ENCODE measurements at regions not wholly inside any gene's neighbourhood (a gene's known extent, or its start where the extent isn't known, plus 50 kb on each side); places are given as distances from the start of the nearest gene placed in this dataset.

GRCh38 chr1:67482733-67483482, 52.7 kb upstream of the SERBP1 start:
- no peak for ATAC-seq
- WGBS = 89% methylated on average over 7 of the region's 7 CpGs
- intact Hi-C loops (cut with DNase I) = no loop called here

GRCh38 chr1:67484492-67484891, 54.3 kb upstream of the SERBP1 start:
- no peaks in the 10 kb centered on the region for H3K27me3 ChIP-seq (ENCODE audit: control insufficient read depth, insufficient read depth)
- intact Hi-C loops (cut with DNase I) = no loop called here
- DNase-seq = no peak
- H3K9me3 ChIP-seq (ENCODE audit: control insufficient read depth, low read length) = no peaks in the 10 kb centered on the region
- H3K27ac ChIP-seq (ENCODE audit: low read length) = no peak overlapping the region
- 43% methylated on average over 2 of the region's 2 CpGs for WGBS
- H3K4me1 ChIP-seq (ENCODE audit: control insufficient read depth, insufficient read depth, low read length) = peaks cover 2% of the 10 kb centered on the region
- no peak for ATAC-seq
- no peak overlapping the region for H3K4me3 ChIP-seq (ENCODE audit: low read length)

More at GRCh38 chr1:67482733-67483482, 52.7 kb upstream of the SERBP1 start:
- no peak overlapping the region for H3K4me3 ChIP-seq (ENCODE audit: low read length)
- no peaks in the 10 kb centered on the region for H3K9me3 ChIP-seq (ENCODE audit: control insufficient read depth, low read length)
- DNase-seq = no peak
- H3K27ac ChIP-seq (ENCODE audit: low read length) = no peak overlapping the region
- H3K27me3 ChIP-seq (ENCODE audit: control insufficient read depth, insufficient read depth) = no peaks in the 10 kb centered on the region
- peaks cover 2% of the 10 kb centered on the region for H3K4me1 ChIP-seq (ENCODE audit: control insufficient read depth, insufficient read depth, low read length)

GRCh38 chr1:67485046-67485811, 55.0 kb upstream of the SERBP1 start:
- DNase-seq = no peak
- Histone ChIP-seq H3K4me1 (ENCODE audit: control insufficient read depth, insufficient read depth, low read length) (peaks cover 2% of the 10 kb centered on the region), H3K27me3 (ENCODE audit: control insufficient read depth, insufficient read depth) (no peaks in the 10 kb centered on the region), H3K27ac (ENCODE audit: low read length) (no peak overlapping the region), H3K4me3 (ENCODE audit: low read length) (no peak overlapping the region), H3K9me3 (ENCODE audit: control insufficient read depth, low read length) (no peaks in the 10 kb centered on the region)
- WGBS = 90% methylated on average over 3 of the region's 3 CpGs
- ATAC-seq = no peak
- intact Hi-C loops (cut with DNase I) = loop anchor here in 1 of 4 donors (5.0 kb wide), 1 partner anchor 138 kb away; no protein-coding TSS in a partner anchor

- Histone ChIP-seq H3K4me1 (ENCODE audit: control insufficient read depth, insufficient read depth, low read length) (no peaks in the 10 kb centered on the region), H3K4me3 (ENCODE audit: low read length) (no peak overlapping the region), H3K9me3 (ENCODE audit: control insufficient read depth, low read length) (no peaks in the 10 kb centered on the region), H3K27me3 (ENCODE audit: control insufficient read depth, insufficient read depth) (no peaks in the 10 kb centered on the region), H3K27ac (ENCODE audit: low read length) (no peak overlapping the region)
- DNase-seq (no peak), ATAC-seq (peak; percentile 55 to 64)
- 20% methylated on average over 1 of the region's 1 CpG for WGBS
- intact Hi-C loops (cut with DNase I) = loop anchor here in 3 of 4 donors (5.0 to 10.0 kb wide), 2 partner anchors 142 to 255 kb away; no protein-coding TSS in a partner anchor
Observed at GRCh38 chr1:67489643-67490042, 59.4 kb upstream of the SERBP1 start.

- Histone ChIP-seq H3K27me3 (ENCODE audit: control insufficient read depth, insufficient read depth) (no peaks in the 10 kb centered on the region), H3K9me3 (ENCODE audit: control insufficient read depth, low read length) (no peaks in the 10 kb centered on the region), H3K27ac (ENCODE audit: low read length) (no peak overlapping the region), H3K4me1 (ENCODE audit: control insufficient read depth, insufficient read depth, low read length) (no peaks in the 10 kb centered on the region), H3K4me3 (ENCODE audit: low read length) (no peak overlapping the region)
- WGBS = 80% methylated on average over 3 of the region's 3 CpGs
- intact Hi-C loops (cut with DNase I) = loop anchor here in 2 of 4 donors (5.0 to 10.0 kb wide), 2 partner anchors 144 to 256 kb away; no protein-coding TSS in a partner anchor
- DNase-seq = no peak
- ATAC-seq = no peak
Observed at GRCh38 chr1:67491280-67491679, 61.1 kb upstream of the SERBP1 start.

GRCh38 chr1:67493148-67493547, 62.9 kb upstream of the SERBP1 start:
- no peak overlapping the region for H3K27ac ChIP-seq (ENCODE audit: low read length)
- no peaks in the 10 kb centered on the region for H3K27me3 ChIP-seq (ENCODE audit: control insufficient read depth, insufficient read depth)
- ATAC-seq (no peak), DNase-seq (no peak)
- no peaks in the 10 kb centered on the region for H3K4me1 ChIP-seq (ENCODE audit: control insufficient read depth, insufficient read depth, low read length)
- no peak overlapping the region for H3K4me3 ChIP-seq (ENCODE audit: low read length)
- intact Hi-C loops (cut with DNase I) = loop anchor here in 2 of 4 donors (5.0 to 10.0 kb wide), 2 partner anchors 146 to 258 kb away; no protein-coding TSS in a partner anchor
- WGBS = 77% methylated on average over 2 of the region's 2 CpGs
- no peaks in the 10 kb centered on the region for H3K9me3 ChIP-seq (ENCODE audit: control insufficient read depth, low read length)

- no peak for DNase-seq
- WGBS = 93% methylated on average over 6 of the region's 6 CpGs
- Histone ChIP-seq H3K4me1 (ENCODE audit: control insufficient read depth, insufficient read depth, low read length) (no peaks in the 10 kb centered on the region), H3K9me3 (ENCODE audit: control insufficient read depth, low read length) (no peaks in the 10 kb centered on the region), H3K27me3 (ENCODE audit: control insufficient read depth, insufficient read depth) (no peaks in the 10 kb centered on the region), H3K4me3 (ENCODE audit: low read length) (no peak overlapping the region), H3K27ac (ENCODE audit: low read length) (no peak overlapping the region)
- no peak for ATAC-seq
- intact Hi-C loops (cut with DNase I) = loop anchor here in 1 of 4 donors (10.0 kb wide), 1 partner anchor 261 kb away; no protein-coding TSS in a partner anchor
Observed at GRCh38 chr1:67495327-67495726, 65.1 kb upstream of the SERBP1 start.

- H3K4me3 ChIP-seq (ENCODE audit: low read length) = no peak overlapping the region
- no peak for ATAC-seq
- no peaks in the 10 kb centered on the region for H3K4me1 ChIP-seq (ENCODE audit: control insufficient read depth, insufficient read depth, low read length)
- intact Hi-C loops (cut with DNase I) = loop anchor here in 1 of 4 donors (10.0 kb wide), 1 partner anchor 262 kb away; no protein-coding TSS in a partner anchor
- WGBS = 71% methylated on average over 9 of the region's 9 CpGs
- no peaks in the 10 kb centered on the region for H3K9me3 ChIP-seq (ENCODE audit: control insufficient read depth, low read length)
- no peak overlapping the region for H3K27ac ChIP-seq (ENCODE audit: low read length)
- no peaks in the 10 kb centered on the region for H3K27me3 ChIP-seq (ENCODE audit: control insufficient read depth, insufficient read depth)
- DNase-seq = no peak
Observed at GRCh38 chr1:67496329-67496728, 66.1 kb upstream of the SERBP1 start.

- peak; percentile 96 to 97 for ATAC-seq
- Histone ChIP-seq H3K27me3 (ENCODE audit: control insufficient read depth, insufficient read depth) (no peaks in the 10 kb centered on the region), H3K9me3 (ENCODE audit: control insufficient read depth, low read length) (no peaks in the 10 kb centered on the region), H3K4me3 (ENCODE audit: low read length) (no peak overlapping the region), H3K27ac (ENCODE audit: low read length) (no peak overlapping the region), H3K4me1 (ENCODE audit: control insufficient read depth, insufficient read depth, low read length) (no peaks in the 10 kb centered on the region)
- intact Hi-C loops (cut with DNase I) = loop anchor here (5.0 to 10.0 kb wide), 4 partner anchors 153 to 288 kb away; no protein-coding TSS in a partner anchor
- DNase-seq = peak; percentile 82 to 93 (median 91)
- WGBS = 2% methylated on average over 18 of the region's 18 CpGs
Observed at GRCh38 chr1:67500413-67500959, 70.3 kb upstream of the SERBP1 start.

- H3K27ac ChIP-seq (ENCODE audit: low read length) = no peak overlapping the region
- 75% methylated on average over 2 of the region's 2 CpGs for WGBS
- intact Hi-C loops (cut with DNase I) = loop anchor here (5.0 to 10.0 kb wide), 4 partner anchors 157 to 292 kb away; no protein-coding TSS in a partner anchor
Observed at GRCh38 chr1:67503974-67504373, 73.8 kb upstream of the SERBP1 start.

More at GRCh38 chr1:67503974-67504373, 73.8 kb upstream of the SERBP1 start:
- no peak for DNase-seq
- Histone ChIP-seq H3K9me3 (ENCODE audit: control insufficient read depth, low read length) (no peaks in the 10 kb centered on the region), H3K4me3 (ENCODE audit: low read length) (no peak overlapping the region), H3K27me3 (ENCODE audit: control insufficient read depth, insufficient read depth) (no peaks in the 10 kb centered on the region), H3K4me1 (ENCODE audit: control insufficient read depth, insufficient read depth, low read length) (no peaks in the 10 kb centered on the region)
- no peak for ATAC-seq

Measured in right cardiac atrium (tissue), 5 donors.